GM10248 (cell line): ENCODE measurements at regions not wholly inside any gene's neighbourhood (a gene's known extent, or its start where the extent isn't known, plus 50 kb on each side); places are given as distances from the start of the nearest gene placed in this dataset.

Source experiments
- CTCF ChIA-PET: fragments of 300-600 bp; sonication (Branson Sonifier 250); formaldehyde crosslinking; extraction: SDS; loops from one replicate; lab custom pipeline; 2021; ENCODE audit warnings: antibody characterized with exemption; lab: Yijun Ruan, JAX
- POLR2A ChIA-PET: fragments of 350-650 bp; sonication (Branson Sonifier 250); formaldehyde crosslinking; extraction: SDS; loops from one replicate; lab custom pipeline; 2020; ENCODE audit warnings: antibody characterized with exemption; lab: Yijun Ruan, JAX
- DNase-seq: peaks from one replicate; pipeline ENCODE4 v3.0.0; 2012; ENCODE audit errors: extremely low spot score
- TF ChIP-seq, protein P1 (sequence below): IDR thresholded peaks from 2 replicates; pipeline ENCODE4 v1.5.1; 2012; ENCODE audit warnings: mild to moderate bottlenecking, low read depth; ENCODE audit errors: extremely low read depth, missing control alignments, control extremely low read depth

DNA sequence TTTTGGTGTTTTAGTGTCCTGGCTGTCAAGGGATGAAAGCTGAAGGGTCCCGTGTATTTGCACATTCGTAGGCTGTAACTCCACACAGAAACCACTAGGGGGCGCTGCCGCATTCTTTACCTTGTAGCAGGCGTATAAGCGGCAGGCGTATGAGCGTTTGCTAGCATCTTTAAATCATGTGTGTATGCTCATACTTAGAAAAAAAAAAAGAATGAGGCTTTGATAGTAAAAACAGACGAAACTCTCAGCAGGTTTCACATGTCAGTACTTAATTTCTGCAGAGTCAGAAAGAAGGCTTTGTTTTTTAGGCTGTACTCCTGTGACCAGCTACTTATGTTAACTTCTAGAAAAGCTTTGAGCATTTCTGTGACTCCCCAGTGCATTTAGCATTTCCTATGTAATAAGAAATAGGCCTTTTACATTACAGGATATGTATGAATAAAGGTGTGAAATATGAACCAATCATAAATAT, 218.8 kb upstream of the ADAMTSL1 start:
- DNase-seq = peak; percentile 60
- CTCF ChIA-PET = interaction anchor here (0.6 to 5.9 kb wide), 48 partner anchors 8 to 1205 kb away, joined by 3 to 78 read pairs (median 4); partner anchors contain the start of gene SAXO1
- POLR2A ChIA-PET = interaction anchor here (0.7 kb wide), 1 partner anchor 1973 kb away, joined by 3 read pairs; no protein-coding TSS in a partner anchor
- TF ChIP-seq, protein P1, sequence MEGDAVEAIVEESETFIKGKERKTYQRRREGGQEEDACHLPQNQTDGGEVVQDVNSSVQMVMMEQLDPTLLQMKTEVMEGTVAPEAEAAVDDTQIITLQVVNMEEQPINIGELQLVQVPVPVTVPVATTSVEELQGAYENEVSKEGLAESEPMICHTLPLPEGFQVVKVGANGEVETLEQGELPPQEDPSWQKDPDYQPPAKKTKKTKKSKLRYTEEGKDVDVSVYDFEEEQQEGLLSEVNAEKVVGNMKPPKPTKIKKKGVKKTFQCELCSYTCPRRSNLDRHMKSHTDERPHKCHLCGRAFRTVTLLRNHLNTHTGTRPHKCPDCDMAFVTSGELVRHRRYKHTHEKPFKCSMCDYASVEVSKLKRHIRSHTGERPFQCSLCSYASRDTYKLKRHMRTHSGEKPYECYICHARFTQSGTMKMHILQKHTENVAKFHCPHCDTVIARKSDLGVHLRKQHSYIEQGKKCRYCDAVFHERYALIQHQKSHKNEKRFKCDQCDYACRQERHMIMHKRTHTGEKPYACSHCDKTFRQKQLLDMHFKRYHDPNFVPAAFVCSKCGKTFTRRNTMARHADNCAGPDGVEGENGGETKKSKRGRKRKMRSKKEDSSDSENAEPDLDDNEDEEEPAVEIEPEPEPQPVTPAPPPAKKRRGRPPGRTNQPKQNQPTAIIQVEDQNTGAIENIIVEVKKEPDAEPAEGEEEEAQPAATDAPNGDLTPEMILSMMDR = peak; percentile 82

DNA sequence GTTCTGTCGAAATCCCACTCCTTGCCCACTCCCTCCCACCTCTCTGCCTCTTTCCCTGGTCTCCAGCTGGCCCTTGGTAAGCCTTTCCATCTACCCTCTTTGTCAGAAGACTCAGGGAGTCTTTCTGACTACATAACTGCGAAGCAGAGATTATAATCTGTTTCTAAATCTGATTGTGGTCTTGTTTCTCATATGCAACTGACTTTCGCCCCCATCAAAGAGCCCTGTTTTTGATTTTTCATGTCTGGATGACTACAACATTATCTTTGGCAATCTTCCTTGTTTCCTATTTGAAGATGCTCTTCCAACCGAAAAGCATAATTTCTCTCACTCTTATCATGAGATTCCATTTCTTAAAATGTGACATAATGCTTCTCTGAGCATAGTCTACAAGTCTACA, 218.2 kb upstream of the ADAMTSL1 start:
- DNase-seq = no peak
- ChIA-PET CTCF (interaction anchor here (0.6 to 5.9 kb wide), 22 partner anchors 9 to 781 kb away, joined by 3 to 78 read pairs (median 6); no protein-coding TSS in a partner anchor), POLR2A (interaction anchor here (0.7 kb wide), 1 partner anchor 1972 kb away, joined by 3 read pairs; no protein-coding TSS in a partner anchor)
- TF ChIP-seq, protein P1 = no peak

DNA sequence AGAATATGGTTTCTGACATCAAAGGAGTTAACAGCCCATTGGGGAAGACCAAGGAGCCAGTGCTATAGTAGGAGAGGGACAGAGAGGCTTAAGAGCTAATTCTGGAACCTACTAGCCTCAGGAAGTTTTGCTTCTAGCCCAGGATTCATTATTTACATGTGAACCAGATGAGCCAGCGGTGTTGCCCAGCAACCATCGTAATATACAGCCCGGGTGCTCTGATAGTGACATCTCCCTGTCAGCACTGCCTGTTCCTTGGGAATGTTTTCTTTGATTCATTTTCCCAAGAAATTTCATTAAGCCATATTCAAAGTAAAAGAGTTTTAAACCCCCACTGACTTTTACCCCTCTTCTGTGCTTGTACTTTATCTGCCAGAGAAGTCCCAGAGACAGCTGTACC, 217.4 kb upstream of the ADAMTSL1 start:
- ChIA-PET CTCF (interaction anchor here (1.3 to 5.9 kb wide), 6 partner anchors 9 to 772 kb away, joined by 4 to 78 read pairs (median 13); no protein-coding TSS in a partner anchor), POLR2A (no interaction called here)
- TF ChIP-seq, protein P1 = no peak
- DNase-seq = no peak

DNA sequence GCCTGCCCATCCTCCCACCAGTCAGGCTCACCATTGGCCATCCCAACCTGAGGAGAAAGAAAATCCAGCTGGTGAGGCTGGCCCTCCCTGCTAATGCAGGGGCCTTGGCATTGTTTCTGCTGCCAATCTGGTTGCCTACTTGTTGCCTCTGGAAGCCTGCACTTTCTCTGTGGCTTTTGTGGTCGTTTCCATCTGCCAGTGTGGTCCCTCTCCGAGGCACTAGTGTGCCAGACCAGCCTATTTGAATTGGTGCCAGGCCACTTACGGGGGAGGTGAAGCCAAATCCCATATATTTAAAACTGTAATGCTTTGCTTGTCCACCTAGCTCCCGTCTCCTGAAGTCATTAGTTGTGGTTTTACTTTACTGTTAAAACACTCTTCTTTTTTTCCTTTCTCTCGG, 213.4 kb upstream of the ADAMTSL1 start:
- ChIA-PET POLR2A (interaction anchor here (0.7 kb wide), 1 partner anchor 786 kb away, joined by 3 read pairs; no protein-coding TSS in a partner anchor), CTCF (interaction anchor here (0.7 to 1.2 kb wide), 2 partner anchors 22 to 769 kb away, joined by 3 read pairs; no protein-coding TSS in a partner anchor)
- no peak for DNase-seq
- TF ChIP-seq, protein P1 = no peak

DNA sequence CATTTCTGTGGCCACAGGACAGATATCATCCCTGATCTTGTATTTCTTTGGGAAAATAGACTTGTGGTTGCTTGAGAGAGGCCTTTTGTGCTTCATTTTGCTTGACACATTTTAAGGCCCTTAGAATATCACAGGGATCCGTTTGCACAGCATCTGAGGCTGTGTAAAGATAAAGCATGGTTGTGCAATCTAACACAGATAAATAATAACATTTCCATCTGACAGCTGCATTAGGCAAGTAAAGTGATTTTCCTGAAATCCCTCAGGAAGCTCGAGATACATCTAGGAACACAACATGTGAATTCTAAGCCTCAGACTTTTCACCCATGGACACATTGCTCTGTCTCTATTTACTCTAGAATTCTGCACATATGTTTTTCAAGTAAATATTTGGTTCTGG, 212.8 kb upstream of the ADAMTSL1 start:
- TF ChIP-seq, protein P1 = no peak
- no peak for DNase-seq
- CTCF ChIA-PET = interaction anchor here (1.2 kb wide), 1 partner anchor 22 kb away, joined by 3 read pairs; no protein-coding TSS in a partner anchor
- POLR2A ChIA-PET = no interaction called here

DNA sequence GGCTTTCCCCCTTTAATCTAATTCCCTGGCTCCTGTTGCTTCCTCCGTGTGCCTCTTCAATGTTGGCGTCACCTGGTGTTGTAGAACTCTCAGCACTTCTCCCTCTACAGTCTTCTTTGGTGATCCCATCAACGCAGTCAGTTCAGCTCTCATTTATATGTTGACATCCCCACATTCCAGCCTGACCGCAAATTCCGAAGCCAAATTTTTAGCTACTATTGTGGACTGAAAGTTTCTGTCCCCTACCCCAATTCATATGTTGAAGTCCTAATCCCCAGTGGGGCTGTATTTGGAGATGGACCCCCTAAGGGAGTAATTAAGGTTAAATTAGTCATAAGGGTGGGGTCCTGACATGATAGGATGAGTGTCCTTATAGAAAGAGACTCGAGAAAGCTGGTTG, 210.6 kb upstream of the ADAMTSL1 start:
- ChIA-PET CTCF (interaction anchor here (1.1 to 5.5 kb wide), 3 partner anchors 8 to 1194 kb away, joined by 3 to 46 read pairs (median 5); no protein-coding TSS in a partner anchor), POLR2A (no interaction called here)
- TF ChIP-seq, protein P1 = no peak
- DNase-seq = no peak
